HG03571 (cell line): ENCODE measurements at regions not wholly inside any gene's neighbourhood (a gene's known extent, or its start where the extent isn't known, plus 50 kb on each side); places are given as distances from the start of the nearest gene placed in this dataset.

Experiments used
- ATAC-seq: cut with Tn5 transposase; IDR thresholded peaks from one replicate; pipeline ENCODE4 v1.9.1; 2021; ENCODE audit not compliant: unreplicated experiment

DNA sequence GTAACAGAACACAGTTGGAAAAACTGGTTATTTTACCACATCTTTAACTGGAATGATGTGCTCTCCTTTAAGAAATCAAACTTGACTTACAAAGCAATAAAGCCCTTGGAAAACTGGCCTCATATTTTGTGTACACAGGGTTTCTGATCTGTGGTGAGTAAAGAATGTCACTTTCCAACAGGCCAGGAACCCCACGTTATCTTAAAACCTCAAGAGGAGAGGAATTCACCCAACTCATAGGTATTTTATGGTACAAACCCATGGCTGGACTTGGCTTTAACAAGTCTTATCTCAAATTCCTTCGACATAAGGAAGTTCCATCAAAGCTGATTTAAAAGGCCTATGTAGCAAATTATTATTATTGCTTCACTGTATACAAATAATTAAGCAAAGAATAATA, 1735.1 kb downstream of the PCDH7 start:
- ATAC-seq = no peak

DNA sequence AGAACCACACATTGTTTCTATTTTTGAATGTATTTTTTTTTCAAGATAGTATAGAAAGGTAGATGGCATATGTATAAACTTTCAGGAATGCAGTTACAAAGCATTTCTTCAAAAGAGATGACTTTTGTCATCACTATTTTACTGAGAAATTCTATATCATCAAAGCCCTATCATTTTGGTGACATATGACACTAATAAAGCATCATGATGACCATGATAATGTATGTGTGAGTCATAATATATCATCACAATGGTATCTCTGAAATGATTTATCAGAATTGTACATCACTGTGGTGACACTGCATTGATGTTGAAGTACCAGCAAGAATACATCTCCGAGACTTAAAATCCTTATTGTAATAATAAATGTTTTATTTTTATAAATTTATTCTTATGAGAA, 1740.8 kb downstream of the PCDH7 start:
- no peak for ATAC-seq

DNA sequence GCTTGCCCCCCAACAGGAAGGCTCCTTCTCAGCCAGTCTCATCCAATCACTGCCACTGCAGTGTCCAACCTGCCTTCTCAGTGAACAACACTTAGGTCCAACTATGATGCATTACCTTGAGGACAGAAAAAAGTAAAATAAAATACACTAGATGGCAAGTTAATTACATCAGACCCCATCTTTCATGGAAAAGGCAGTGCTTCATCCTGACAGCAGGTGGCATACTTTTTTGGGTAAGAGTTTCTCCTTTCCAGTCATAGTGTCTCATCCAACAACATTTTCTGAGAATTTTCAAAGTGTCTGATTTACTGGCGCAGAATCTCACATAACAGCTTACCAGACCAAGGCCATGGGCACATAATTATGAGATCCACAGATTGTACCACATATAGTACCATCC, 1742.8 kb downstream of the PCDH7 start:
- ATAC-seq = no peak

DNA sequence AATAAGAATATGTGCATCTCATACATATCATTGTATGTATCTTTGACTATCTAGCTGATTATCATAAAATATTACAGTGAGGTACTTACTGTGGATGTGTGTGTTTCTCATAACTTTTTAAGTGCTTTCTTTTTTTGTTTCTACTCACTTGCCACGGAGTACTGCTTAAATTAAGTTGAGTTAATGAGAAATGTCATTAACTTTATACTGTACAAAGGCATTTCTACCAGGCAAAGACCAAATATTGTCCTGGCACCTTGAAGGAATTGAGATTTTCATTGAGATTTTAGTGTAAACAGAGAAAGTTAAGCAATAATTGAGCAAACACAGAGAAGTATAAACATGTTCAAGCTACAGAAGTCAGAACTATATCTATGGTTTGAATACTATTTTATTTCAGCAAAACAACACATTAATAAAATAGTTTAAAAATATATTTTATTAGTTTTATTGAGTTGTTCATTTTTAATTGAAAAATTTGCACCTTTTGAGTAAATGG, 1750.0 kb downstream of the PCDH7 start:
- ATAC-seq = no peak

DNA sequence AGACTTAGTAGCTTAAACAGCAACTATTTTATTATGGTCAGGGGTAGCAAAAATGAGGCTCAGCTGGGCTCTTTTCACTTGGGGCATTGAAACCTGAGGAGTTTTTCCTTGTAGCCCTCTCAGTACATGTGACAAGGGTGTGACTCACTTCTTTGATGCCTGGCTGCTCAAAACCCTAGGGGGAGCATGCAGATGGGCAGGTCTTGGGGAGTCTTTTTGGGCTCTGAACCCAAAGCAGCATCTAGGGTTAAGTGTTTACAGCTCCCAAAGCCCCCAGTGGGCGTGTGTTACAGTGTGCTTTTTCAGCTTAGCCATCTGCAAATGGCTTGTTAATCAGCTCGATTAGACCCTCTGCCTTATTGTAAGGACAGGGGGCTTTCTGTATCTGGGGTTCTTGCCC, 1752.7 kb downstream of the PCDH7 start:
- no peak for ATAC-seq

DNA sequence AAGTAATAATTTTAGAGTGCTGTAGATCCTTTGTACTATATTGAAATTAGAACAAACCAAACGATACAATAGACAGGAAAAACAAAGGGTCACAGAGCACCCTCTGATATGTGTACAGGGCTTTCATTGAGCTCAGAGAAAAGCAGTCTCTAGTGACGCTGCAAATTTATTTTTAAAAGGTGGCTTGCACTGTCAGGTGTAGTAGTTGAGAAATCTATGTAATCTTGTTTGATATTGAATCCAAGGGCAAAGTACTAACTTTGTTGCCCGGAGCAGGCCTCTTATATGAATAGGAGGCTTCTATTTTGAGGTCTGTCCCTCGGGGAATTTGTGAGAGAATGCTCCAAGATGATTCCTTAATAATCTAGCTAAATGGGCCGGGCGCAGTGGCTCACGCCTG, 1755.5 kb downstream of the PCDH7 start:
- ATAC-seq = no peak

DNA sequence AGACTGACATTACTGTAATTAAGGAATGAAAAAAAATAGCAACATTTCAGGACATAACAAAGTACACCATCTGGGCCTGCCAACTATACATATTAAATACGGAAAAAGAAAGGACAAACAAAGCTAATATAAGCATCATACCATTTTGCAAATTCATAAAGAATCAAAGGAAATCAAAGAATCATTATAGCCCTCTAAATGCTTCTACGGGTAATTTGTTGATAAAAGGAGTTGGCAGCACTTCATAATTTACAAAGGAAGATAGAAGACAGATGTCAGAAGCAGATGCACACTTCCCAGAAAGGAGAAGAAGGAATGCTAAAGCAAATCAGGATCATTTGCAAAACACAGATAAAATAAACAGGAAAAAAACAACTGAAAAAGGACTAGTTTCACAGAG, 1757.3 kb downstream of the PCDH7 start:
- ATAC-seq = no peak

DNA sequence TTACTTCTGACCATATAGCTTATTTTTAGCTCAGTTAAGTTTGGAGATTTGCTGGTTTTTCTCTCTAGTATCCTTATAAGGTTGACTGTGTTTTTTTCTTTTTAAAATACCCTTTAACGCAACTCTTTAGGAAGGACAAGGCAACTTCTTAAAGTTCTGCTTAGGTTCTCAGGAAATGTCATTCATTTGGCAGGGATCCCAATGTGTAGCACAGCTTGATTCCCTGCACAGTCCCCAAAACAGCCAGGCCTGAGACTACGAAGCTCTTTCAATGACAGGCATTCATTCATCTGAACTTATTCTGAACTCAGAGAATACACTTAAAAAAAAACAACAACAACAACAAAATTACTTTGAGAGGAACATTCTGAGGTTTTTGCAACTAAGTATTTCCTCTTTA, 1765.8 kb downstream of the PCDH7 start:
- no peak for ATAC-seq

DNA sequence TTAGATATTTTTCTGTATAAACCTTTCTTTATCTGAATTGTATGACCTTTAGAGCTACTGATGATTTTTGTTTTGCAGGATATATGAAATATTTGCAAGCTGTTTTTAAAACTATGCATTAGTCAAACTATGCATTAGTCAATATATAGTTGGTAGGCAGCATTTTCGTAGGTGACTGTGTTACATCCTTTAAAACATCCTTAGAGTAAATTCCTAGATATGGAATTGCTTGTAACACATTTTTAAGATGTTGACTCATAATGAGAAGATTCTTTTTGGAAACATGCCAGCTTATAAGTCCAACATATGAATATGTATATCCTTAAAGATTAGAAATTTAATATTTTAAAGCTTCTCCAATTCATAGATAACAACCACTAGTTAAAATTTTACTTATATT, 1768.5 kb downstream of the PCDH7 start:
- ATAC-seq = no peak

DNA sequence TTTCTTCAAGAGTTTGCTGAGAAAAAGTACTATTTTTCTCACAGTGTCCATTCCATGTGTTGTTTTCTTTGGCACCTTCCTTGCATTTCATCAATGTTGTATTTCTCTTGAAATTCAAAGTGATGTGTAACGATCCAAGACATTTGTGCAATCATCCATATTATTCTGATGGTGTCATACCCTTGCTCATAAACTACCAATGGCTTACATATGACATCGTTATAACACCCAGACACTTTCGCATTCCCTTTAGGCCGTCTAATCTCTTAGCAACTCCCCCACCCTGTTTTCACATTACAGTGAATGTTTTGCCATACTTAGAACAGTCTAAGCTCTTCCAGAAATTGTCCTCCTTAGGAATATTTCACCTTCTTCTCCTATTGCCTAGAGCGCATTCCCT, 1779.0 kb downstream of the PCDH7 start:
- ATAC-seq = no peak

DNA sequence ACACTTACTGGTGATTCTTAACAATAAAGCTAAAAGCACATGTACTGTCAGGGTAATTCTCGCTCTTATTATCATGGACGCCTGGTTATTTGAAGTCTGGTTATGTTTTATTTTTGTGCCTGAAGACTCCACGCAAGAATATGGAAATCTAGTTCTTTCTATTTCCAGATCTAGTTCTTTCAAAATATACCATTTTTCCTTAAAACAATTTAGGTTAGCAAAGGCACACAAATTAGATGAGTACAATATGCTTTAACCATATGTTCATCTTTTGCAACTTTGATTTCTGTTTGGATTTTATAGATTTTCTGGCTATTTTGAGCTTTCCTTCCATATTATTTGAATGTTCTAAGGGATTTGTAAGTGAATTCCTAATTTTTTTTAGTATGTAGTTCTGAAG, 1783.1 kb downstream of the PCDH7 start:
- ATAC-seq = no peak

DNA sequence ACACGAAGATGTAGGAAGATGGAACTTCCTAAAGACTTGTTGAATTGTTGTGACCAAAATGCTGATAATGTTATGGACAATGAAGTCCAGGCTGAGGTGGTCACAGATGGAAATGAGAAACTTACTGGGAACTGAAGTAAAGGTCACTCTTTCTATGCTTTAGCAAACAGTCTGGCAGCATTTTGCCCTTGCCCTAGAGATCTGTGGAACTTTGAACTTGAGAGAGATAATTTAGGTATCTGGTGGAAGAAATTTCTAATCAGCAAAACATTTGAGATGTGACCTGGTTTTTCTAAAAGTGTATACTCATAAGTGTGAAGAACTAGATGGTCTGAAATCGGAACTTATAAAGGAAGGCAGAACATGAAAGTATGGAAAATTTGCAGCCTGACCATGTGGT, 1785.9 kb downstream of the PCDH7 start:
- ATAC-seq = no peak

DNA sequence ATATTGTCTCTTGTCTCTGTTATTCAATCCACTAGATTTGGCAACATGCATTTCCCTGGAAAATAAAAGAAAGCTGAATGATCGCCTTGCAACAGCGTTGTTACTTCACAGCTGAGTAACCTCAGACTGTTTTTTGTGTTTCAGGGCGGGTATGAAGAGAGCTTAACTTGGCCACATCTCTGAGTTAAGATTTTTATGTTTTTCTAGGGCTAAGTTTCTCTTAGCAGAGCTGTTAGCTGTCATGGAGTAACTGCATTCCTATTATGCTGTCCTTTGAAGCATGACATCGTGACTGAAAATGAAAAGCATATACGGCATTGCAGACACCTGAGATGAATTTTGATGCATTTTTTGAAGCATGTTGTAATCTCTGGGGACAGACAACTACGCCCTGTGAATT, 1798.9 kb downstream of the PCDH7 start:
- ATAC-seq = no peak

DNA sequence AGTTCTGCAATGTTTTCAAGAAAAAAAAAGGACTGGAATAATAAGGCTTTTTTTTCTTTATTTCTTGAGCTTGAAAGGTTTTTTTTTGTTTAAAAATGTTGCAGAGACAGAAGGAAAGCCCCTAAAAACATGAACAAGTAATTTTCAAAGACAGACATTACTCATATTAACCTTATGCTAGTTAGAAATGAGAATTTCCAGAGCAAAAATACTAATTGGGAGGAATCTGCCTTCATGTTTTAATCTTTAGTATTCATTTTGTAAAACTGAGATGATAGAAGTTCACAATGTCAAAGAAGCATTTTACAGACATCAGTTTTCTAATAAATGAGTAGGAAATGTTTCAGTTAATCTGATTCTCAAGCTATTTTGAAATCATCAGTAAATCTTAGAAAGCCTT, 1805.3 kb downstream of the PCDH7 start:
- ATAC-seq = no peak

DNA sequence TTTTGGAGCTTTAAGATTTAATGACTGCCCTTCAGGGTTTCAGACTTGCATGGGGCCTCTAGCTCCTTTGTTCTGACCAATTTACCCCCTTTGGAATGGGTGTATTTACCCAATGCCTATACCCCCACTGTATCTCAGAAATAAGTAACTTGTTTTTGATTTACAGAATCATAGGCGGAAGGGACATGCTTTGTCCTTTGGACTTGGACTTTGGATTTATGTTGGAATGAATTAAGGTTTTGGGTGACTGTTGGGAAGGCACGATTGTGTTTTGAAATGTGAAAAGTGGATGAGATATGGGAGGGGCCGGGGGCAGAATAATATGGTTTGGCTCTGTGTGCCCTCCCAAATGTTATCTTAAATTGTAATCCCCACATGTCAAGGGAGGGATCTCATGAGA, 1824.7 kb downstream of the PCDH7 start:
- no peak for ATAC-seq

DNA sequence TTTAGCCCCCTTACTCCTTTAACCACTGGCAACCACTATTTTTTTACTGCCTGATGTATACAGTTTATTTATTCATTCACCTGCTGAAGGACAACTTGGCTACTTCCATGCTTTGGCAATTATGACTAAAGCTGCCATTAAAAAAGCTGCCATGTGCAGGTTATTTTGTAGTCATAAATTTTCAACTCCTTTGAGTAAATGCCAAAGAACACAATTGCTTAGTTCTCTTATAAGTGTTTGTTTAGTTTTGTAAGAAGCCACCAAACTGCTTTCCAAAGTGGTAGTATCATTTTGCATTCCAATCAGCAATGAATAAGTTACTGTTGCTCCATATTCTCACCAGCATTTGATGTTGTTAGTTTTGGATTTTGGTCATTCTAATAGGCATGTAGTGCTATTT, 1831.8 kb downstream of the PCDH7 start:
- ATAC-seq = no peak

DNA sequence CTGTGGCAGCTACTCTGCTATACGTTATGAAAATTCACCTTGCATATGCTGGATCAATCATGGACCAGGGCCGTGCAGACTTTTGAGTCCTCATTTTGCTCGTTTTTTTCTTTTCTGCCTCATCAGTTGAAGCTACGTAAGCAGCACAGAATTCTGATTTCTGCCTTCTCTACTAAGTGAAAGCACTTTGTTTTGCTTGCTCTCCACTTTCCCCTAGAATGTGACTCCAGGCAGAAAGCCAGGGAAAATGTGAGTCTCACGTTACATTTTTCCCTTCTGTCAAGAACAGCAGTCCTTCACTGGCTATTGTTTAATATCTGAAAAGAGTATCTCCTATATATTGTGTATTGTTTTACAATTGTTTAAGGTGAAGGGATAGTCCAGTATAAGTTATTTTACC, 1840.1 kb downstream of the PCDH7 start:
- no peak for ATAC-seq

DNA sequence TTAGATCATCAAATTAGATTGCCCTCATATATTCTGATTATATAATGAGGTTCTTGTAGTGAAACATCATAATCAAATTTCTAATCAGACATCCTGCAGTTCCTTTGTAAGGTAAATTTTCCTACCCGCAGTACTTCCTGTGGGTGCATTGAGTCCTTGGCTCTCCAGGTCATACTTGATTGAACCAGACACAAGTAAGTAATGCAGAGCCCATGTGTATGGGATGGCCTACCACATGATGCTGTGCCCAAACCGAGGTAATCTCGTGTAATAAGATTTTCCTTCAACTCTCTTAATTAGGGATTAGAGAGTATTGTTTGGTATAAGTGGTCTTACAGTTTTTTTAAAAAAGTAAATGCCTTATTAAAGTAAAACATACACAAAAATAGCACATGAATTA, 1841.8 kb downstream of the PCDH7 start:
- ATAC-seq = no peak

DNA sequence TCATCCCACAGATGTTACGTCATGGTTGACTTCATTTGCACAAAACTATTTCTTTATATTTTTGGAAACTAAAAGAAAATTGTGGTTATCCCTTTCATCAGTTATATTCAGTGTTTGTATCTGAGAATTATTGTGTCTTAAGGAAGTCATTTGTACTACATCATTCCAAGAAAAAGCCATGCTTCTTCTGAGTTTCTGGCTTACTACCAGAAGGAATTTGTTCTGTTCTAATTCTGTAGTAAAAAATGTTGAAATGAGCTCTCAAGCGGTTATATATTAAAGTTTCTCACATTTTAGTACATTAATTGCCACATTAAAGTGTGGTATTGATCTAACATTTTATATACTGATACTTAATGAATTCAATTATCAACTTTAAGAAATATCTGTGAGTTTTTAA, 1844.5 kb downstream of the PCDH7 start:
- ATAC-seq = no peak

DNA sequence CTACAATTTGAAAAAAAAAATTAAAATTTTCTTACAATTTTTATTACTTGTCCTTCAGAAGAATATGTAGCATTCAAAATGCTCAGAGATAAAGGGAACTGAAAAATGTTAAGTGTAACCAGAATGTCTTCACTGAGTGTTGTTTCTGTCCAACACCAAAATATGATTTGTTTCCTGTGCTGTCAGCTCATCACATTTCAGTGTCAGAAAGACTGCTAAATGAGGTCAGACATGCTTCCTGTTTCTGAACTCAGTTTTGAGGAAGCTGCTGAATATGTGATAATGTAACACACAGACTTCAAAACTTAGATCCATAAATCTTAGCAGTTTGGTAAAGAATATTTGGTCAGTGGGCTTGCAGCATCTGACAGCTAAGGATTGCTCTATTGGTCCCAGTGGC, 1849.7 kb downstream of the PCDH7 start:
- no peak for ATAC-seq

DNA sequence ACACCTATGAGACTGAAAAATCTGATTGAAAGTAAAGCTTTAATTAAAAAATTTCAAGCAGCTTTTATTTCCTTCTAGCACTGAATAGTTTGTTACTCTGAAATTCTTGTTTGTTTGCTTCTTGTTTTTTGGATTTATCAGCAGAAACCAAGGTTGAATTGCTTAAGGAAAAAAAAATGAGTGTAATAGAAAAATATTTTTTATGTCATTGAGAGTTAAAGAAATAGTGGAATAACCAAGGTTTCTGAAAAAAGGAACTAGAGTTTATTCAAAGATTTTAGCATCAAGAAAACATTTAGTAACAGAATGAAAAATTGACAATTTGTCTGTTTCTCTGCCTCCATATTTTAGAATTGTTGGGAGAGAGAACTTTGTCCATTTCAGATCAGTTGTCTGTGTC, 1852.2 kb downstream of the PCDH7 start:
- no peak for ATAC-seq

DNA sequence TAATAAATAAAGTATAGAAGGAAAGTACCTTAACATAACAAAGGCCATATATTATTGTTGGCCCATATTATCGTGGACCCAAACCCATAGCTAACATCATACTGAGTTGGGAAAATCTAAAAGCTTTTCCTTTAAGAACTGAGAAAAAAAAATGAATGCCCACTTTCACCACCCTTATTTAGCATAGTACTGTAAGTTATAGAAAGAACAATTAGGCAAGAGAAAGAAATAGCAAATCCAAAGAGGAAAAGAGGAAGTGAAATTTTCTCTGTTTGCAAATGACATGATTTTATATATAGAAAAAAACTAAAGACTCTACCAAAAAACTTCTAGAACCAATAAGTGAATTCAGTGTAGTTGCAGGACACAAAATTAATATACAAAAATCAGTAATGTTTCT, 1854.6 kb downstream of the PCDH7 start:
- no peak for ATAC-seq

DNA sequence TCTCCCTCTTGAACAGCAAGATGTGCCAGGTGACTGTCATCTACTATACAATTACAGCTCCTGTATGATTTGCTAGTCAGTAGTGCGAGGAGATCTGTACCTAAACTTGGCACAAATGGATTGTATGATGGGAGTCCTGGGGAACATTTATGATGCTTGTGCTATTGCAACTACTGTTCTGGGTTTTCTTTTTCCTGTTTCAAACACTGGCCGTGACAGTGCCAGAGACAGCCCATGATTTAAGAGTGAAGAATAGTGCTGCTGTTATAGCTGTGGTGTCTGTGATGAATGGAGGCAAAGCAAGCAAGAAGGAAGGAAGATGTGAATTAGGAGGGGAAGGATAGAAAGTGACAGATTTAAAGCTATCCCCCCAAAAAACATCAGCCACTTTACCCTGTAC, 1868.9 kb downstream of the PCDH7 start:
- no peak for ATAC-seq

DNA sequence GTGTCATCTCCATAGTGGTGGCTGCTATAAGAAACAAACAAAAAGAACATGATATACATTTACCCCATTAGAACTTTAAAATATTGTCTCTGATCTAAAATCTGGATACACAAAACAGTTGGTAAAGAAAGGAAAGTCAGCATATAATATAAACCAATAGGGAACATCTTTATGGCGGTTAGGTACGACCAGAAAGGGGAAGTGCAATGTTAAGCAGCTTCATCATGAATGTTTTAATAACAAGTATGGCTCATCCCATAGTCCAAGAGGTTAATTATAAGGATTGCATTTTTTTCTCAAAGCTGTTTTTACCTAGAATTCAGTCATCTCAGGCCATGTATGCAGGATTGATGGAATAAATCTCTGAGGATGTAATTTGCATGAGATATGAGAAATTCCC, 1869.7 kb downstream of the PCDH7 start:
- ATAC-seq = no peak
